Vagina (tissue), 2 donors: ENCODE measurements at regions not wholly inside any gene's neighbourhood (a gene's known extent, or its start where the extent isn't known, plus 50 kb on each side); places are given as distances from the start of the nearest gene placed in this dataset.

Experiments
- POLR2A ChIP-seq, 2 donors: fragments of 450-650 bp; IDR thresholded peaks; one replicate each; pipeline ENCODE4 v1.6.1; 2017; ENCODE audit warnings: antibody characterized with exemption in 2 of 2, mild to moderate bottlenecking in 2 of 2, moderate library complexity in 2 of 2
- POLR2AphosphoS5 ChIP-seq, 2 donors: sonication (generic); formaldehyde crosslinking; IDR thresholded peaks; one replicate each; pipeline ENCODE4 v1.9.0; 2017; ENCODE audit warnings: antibody characterized with exemption in 2 of 2, mild to moderate bottlenecking in 2 of 2, low read depth in 1 of 2; ENCODE audit not compliant: insufficient read depth in 1 of 2

GRCh38 chr7:52539414-52539813 lies 496.0 kb upstream of the POM121L12 start:
- TF ChIP-seq POLR2A (IDR thresholded peaks at IDR 0.05) (no peak), POLR2AphosphoS5 (IDR thresholded peaks at IDR 0.05; ENCODE audit: insufficient read depth in 1 of 2, low read depth in 1 of 2) (no peak)
